Stimulated activated memory B cell treated with anti-CD40 and anti-IgM and Interleukin-4, amounts not matched to agents 10 μg/mL and 1 μg/mL and 100 μg/mL, for 72 hours (primary cell): ENCODE measurements at regions not wholly inside any gene's neighbourhood (a gene's known extent, or its start where the extent isn't known, plus 50 kb on each side); places are given as distances from the start of the nearest gene placed in this dataset.

Source experiments
- ATAC-seq: fragments of 150-1000 bp; cut with Tn5 transposase; 2 replicates; pipeline ENCODE4 v1.10.0; 2021
- H3K27ac Mint-ChIP-seq: one replicate; pipeline ENCODE4 v1.8.0; 2022; ENCODE audit warnings: mild to moderate bottlenecking, mixed read lengths
- H3K27me3 Mint-ChIP-seq: one replicate; pipeline ENCODE4 v1.8.0; 2022; ENCODE audit warnings: mixed read lengths
- H3K36me3 Mint-ChIP-seq: one replicate; pipeline ENCODE4 v1.8.0; 2022; ENCODE audit warnings: mixed read lengths
- H3K4me1 Mint-ChIP-seq: one replicate; pipeline ENCODE4 v1.8.0; 2022; ENCODE audit warnings: mixed read lengths
- H3K4me3 Mint-ChIP-seq: one replicate; pipeline ENCODE4 v1.8.0; 2022; ENCODE audit warnings: mild to moderate bottlenecking, moderate library complexity, mixed read lengths
- H3K9me3 Mint-ChIP-seq: one replicate; pipeline ENCODE4 v1.8.0; 2022; ENCODE audit warnings: mixed read lengths

DNA sequence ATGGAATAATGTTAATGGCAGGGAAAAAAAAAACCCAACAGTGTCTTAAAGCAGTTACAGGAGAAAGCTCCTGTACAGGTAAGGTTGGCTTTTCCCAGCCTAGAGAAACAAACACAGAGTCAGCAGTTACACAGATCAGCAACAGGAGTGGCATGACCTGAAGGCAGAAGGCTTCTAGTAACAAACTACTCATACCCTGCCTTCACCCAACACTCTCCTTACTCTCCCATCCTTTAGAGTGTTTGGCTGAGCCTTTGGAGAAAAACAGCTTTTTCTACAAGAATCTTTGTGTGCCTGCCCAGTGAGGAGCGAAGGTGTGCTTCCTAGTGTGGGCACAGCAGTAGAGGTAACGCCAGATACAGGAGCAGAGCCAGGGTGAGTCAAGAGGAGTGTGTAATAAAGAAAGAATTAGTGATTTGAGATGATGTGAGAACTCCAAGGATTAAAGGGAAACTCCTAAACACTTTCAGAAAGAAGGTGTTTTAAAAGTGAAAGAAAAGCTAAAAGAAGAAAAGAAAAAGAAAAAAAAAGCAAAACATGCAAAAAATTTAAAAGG lies 152.7 kb downstream of the POLR2M start:
- Mint-ChIP-seq H3K27me3 (peaks cover 33% of the 10 kb centered on the region), H3K4me1 (no peaks in the 10 kb centered on the region), H3K27ac (no peak overlapping the region), H3K36me3 (no peaks in the 10 kb centered on the region), H3K9me3 (no peaks in the 10 kb centered on the region), H3K4me3 (no peak overlapping the region)
- no peak for ATAC-seq

DNA sequence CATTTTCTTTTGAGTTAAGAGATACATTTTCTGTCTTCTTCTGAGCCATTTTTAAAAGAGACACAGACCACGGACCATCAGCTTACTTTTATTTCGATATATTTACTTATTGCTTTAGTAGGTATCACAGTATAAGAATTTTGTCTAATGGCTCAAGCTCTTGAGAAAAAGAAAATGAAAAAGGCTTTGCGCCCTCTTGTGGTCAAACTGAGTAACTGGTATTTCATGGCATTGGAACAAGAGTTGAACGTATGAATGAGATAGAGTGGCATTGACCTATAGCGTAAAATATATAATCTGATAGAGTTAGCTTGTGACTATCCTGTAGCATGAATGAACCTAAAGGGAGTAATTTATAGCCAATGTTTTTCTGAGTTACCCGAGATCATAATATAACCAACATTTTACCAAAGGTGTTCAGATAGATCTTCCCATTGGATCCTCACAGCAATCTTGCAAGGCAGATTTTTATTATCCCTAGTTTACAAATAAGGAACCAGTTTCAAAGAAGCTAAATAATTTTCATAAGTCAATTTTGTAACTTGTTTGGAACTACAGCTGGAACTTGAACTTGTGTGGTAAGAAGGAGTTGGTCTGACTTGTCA lies 154.6 kb downstream of the POLR2M start:
- H3K36me3 Mint-ChIP-seq = no peaks in the 10 kb centered on the region
- no peak for ATAC-seq
- no peak overlapping the region for H3K27ac Mint-ChIP-seq
- H3K9me3 Mint-ChIP-seq = no peaks in the 10 kb centered on the region
- peaks cover 40% of the 10 kb centered on the region for H3K27me3 Mint-ChIP-seq
- H3K4me3 Mint-ChIP-seq = no peak overlapping the region
- no peaks in the 10 kb centered on the region for H3K4me1 Mint-ChIP-seq

GRCh38 chr15:57861815-57862586 lies 155.5 kb downstream of the POLR2M start:
- peaks cover 49% of the 10 kb centered on the region for H3K27me3 Mint-ChIP-seq

DNA sequence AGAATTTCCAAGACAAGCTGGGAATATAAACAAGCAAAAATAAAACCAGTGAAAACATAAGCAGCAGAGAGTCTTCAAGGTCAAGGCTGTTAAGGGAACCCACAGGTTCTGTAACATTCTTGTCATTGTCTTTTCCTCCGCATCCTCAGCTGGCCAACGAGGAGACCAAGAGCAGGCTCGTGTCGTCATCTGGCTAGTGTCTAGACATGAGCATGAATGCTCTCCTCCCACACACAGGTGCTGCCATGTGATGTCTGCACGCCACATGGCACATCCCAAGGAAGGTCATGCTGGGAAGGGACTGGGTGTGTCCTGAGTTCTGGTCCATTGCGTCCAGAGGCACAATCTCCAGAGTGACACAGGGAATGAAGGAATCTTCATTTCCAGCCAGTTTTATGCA lies 156.2 kb downstream of the POLR2M start:
- no peaks in the 10 kb centered on the region for H3K4me1 Mint-ChIP-seq
- H3K27ac Mint-ChIP-seq = no peak overlapping the region
- ATAC-seq = no peak
- no peaks in the 10 kb centered on the region for H3K36me3 Mint-ChIP-seq
- peaks cover 51% of the 10 kb centered on the region for H3K27me3 Mint-ChIP-seq
- H3K4me3 Mint-ChIP-seq = no peak overlapping the region
- no peaks in the 10 kb centered on the region for H3K9me3 Mint-ChIP-seq

More at GRCh38 chr15:57861815-57862586, 155.5 kb downstream of the POLR2M start:
- Mint-ChIP-seq H3K36me3 (no peaks in the 10 kb centered on the region), H3K4me3 (no peak overlapping the region), H3K27ac (no peak overlapping the region), H3K9me3 (no peaks in the 10 kb centered on the region), H3K4me1 (no peaks in the 10 kb centered on the region)
- ATAC-seq = no peak

DNA sequence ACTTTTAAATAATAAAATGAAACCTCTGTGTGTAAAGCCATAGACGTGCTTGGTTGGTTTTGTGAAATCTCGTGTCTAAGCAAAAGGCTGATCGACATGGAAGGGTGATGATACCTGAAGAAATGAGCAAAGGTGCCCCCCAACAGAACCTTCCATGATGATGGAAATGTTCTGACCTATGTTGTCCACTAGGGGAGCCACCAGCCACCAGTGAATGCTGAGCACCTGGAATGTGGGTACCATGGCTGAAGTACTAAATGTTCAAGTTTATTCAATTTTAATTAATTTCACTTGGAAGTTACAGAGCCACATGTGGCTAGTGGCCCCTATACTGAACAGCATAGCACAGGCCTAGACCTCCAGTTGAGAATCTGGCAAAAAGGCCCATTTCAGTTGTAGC lies 158.8 kb downstream of the POLR2M start:
- peaks cover 55% of the 10 kb centered on the region for H3K27me3 Mint-ChIP-seq
- H3K36me3 Mint-ChIP-seq = no peaks in the 10 kb centered on the region
- H3K9me3 Mint-ChIP-seq = no peaks in the 10 kb centered on the region
- no peak overlapping the region for H3K27ac Mint-ChIP-seq
- H3K4me3 Mint-ChIP-seq = no peak overlapping the region
- no peaks in the 10 kb centered on the region for H3K4me1 Mint-ChIP-seq
- ATAC-seq = no peak

GRCh38 chr15:57866149-57866736 lies 159.7 kb downstream of the POLR2M start:
- ATAC-seq = no peak
- no peaks in the 10 kb centered on the region for H3K36me3 Mint-ChIP-seq
- no peaks in the 10 kb centered on the region for H3K9me3 Mint-ChIP-seq
- no peak overlapping the region for H3K27ac Mint-ChIP-seq
- H3K27me3 Mint-ChIP-seq = peaks cover 55% of the 10 kb centered on the region
- no peak overlapping the region for H3K4me3 Mint-ChIP-seq
- no peaks in the 10 kb centered on the region for H3K4me1 Mint-ChIP-seq

- Mint-ChIP-seq H3K27ac (no peak overlapping the region), H3K4me1 (no peaks in the 10 kb centered on the region), H3K9me3 (no peaks in the 10 kb centered on the region), H3K27me3 (peaks cover 67% of the 10 kb centered on the region), H3K36me3 (no peaks in the 10 kb centered on the region), H3K4me3 (no peak overlapping the region)
- ATAC-seq = no peak
Measured at GRCh38 chr15:57867970-57868798, 161.7 kb downstream of the POLR2M start.

- Mint-ChIP-seq H3K4me3 (no peak overlapping the region), H3K36me3 (no peaks in the 10 kb centered on the region), H3K4me1 (no peaks in the 10 kb centered on the region), H3K27ac (no peak overlapping the region), H3K27me3 (peaks cover 64% of the 10 kb centered on the region), H3K9me3 (peaks cover 7% of the 10 kb centered on the region)
- no peak for ATAC-seq
Measured at GRCh38 chr15:57870667-57871066, 164.2 kb downstream of the POLR2M start.

DNA sequence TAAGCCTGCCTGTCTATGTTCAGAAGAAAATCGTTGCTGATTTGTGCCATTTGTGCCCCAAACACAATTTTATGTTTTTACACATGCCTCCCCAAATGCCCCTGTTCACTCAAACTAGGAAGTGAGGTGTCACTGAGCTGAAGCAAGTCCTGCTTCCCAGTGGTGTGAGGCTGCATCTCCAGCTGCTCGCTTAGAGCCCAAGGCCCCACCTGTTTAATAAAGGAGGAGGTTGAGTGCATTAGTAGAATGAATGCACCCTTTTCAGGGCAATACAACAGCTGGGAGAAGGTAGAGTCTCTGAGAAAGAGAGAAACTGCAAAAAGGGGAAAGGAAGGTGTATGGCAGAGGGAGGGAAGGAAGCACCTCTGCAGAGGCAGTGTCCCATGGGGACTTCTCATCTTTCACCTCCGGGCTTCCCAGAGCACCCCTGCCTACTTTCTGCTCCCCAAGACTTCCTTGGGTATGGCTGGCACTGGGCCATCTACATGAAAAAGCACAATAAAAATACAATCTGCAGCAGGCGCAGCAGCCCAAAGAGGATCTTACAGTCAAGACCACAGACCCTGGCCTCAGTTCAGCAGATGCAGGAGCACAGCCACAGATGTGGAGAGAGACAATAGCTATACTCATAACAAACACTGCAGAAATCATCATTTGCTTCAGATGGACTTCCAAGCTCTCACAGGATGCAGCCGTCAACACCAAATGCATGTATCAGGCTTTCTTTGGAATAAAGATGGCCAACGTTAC lies 165.9 kb downstream of the POLR2M start:
- no peak for ATAC-seq
- Mint-ChIP-seq H3K36me3 (no peaks in the 10 kb centered on the region), H3K9me3 (peaks cover 14% of the 10 kb centered on the region), H3K27me3 (peaks cover 62% of the 10 kb centered on the region), H3K27ac (no peak overlapping the region), H3K4me1 (no peaks in the 10 kb centered on the region), H3K4me3 (no peak overlapping the region)

GRCh38 chr15:57873564-57874209 lies 167.2 kb downstream of the POLR2M start:
- no peak overlapping the region for H3K27ac Mint-ChIP-seq
- H3K4me1 Mint-ChIP-seq = no peaks in the 10 kb centered on the region
- H3K4me3 Mint-ChIP-seq = no peak overlapping the region
- H3K36me3 Mint-ChIP-seq = no peaks in the 10 kb centered on the region
- H3K9me3 Mint-ChIP-seq = peaks cover 16% of the 10 kb centered on the region
- peaks cover 56% of the 10 kb centered on the region for H3K27me3 Mint-ChIP-seq
- no peak for ATAC-seq

DNA sequence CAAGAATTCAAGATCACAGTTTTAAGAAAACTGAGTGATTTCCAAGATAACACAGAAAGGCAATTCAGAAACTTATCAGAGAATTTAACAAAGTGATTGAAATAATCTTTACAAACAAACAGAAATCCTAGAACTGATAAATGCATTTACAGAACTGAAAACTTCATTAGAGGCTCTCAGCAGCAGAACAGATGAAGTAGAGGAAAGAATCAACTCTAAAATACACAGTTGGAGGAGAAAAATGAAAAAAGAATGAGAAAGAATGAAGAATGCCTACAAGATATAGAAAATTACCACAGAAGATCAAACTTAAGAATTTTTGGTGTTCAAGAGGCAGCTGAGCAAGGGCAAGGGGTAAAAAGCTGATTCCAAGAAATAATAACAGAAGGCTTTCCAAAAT lies 168.8 kb downstream of the POLR2M start:
- no peak overlapping the region for H3K27ac Mint-ChIP-seq
- H3K4me3 Mint-ChIP-seq = no peak overlapping the region
- no peaks in the 10 kb centered on the region for H3K4me1 Mint-ChIP-seq
- no peaks in the 10 kb centered on the region for H3K36me3 Mint-ChIP-seq
- peaks cover 16% of the 10 kb centered on the region for H3K9me3 Mint-ChIP-seq
- H3K27me3 Mint-ChIP-seq = peaks cover 39% of the 10 kb centered on the region
- no peak for ATAC-seq

DNA sequence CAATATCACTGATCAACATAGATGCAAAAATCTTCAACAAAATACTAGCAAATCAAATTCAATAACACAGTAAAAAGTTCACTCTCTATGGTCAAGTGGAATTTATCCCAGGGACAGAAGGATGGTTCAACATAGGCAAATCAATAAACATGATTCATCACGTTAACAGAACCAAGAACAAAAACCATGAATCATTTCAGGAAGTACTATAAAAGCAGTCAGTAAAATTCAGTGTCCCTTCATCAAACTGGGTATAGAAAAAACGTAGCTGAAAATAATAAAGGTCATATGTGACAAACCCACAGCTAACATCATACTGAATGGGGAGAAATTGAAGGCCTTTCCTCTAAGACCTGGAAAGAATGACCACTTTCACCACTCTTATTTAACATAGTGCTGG lies 172.1 kb downstream of the POLR2M start:
- Mint-ChIP-seq H3K4me3 (no peak overlapping the region), H3K36me3 (no peaks in the 10 kb centered on the region), H3K4me1 (no peaks in the 10 kb centered on the region), H3K9me3 (peaks cover 16% of the 10 kb centered on the region), H3K27ac (no peak overlapping the region), H3K27me3 (peaks cover 22% of the 10 kb centered on the region)
- no peak for ATAC-seq

GRCh38 chr15:57881361-57881760 lies 174.8 kb downstream of the POLR2M start:
- peaks cover 28% of the 10 kb centered on the region for H3K27me3 Mint-ChIP-seq
- no peaks in the 10 kb centered on the region for H3K36me3 Mint-ChIP-seq
- H3K27ac Mint-ChIP-seq = no peak overlapping the region
- no peaks in the 10 kb centered on the region for H3K4me1 Mint-ChIP-seq
- no peak overlapping the region for H3K4me3 Mint-ChIP-seq
- H3K9me3 Mint-ChIP-seq = peaks cover 3% of the 10 kb centered on the region
- ATAC-seq = no peak

- H3K4me1 Mint-ChIP-seq = no peaks in the 10 kb centered on the region
- H3K27ac Mint-ChIP-seq = no peak overlapping the region
- no peaks in the 10 kb centered on the region for H3K36me3 Mint-ChIP-seq
- H3K4me3 Mint-ChIP-seq = no peak overlapping the region
- peaks cover 2% of the 10 kb centered on the region for H3K9me3 Mint-ChIP-seq
- H3K27me3 Mint-ChIP-seq = peaks cover 22% of the 10 kb centered on the region
- no peak for ATAC-seq
Measured at GRCh38 chr15:57881972-57882371, 175.5 kb downstream of the POLR2M start.
